Epithelial cell of proximal tubule (primary cell): ENCODE measurements at regions not wholly inside any gene's neighbourhood (a gene's known extent, or its start where the extent isn't known, plus 50 kb on each side); places are given as distances from the start of the nearest gene placed in this dataset.

Source experiments
- DNase-seq: peaks from one replicate; pipeline ENCODE4 v3.0.0-alpha.2; 2011; ENCODE audit warnings: low read depth
- H3K4me3 ChIP-seq: 2 replicates; pipeline ENCODE4 v1.5.1; 2011; ENCODE audit warnings: low read depth, mild to moderate bottlenecking, low read length
- TF ChIP-seq, protein P1 (sequence below): conservative IDR thresholded peaks from 2 replicates; pipeline ENCODE4 v1.5.1; 2012; ENCODE audit warnings: low read depth, mild to moderate bottlenecking, low read length

DNA sequence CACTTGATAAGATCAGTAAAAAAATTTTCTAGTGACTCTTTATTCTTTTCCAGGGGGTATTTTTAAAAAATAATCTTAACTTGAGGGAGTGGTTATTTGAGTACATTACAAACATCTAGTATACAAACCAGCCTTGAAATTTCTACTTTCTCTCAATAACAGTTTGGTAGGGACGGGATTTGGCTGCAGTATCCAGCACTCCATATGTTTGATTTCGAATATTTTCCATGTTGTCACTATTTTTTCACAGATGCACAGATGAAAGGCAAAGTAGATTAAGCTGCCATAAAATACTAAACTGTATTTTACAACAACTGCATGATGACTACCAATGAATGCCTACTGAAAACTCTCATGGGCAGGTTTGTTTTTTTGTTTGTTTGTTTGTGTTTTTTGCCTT, 225.0 kb downstream of the COX7B2 start:
- no peak for DNase-seq
- H3K4me3 ChIP-seq, result no peak overlapping the region
- TF ChIP-seq, protein P1, sequence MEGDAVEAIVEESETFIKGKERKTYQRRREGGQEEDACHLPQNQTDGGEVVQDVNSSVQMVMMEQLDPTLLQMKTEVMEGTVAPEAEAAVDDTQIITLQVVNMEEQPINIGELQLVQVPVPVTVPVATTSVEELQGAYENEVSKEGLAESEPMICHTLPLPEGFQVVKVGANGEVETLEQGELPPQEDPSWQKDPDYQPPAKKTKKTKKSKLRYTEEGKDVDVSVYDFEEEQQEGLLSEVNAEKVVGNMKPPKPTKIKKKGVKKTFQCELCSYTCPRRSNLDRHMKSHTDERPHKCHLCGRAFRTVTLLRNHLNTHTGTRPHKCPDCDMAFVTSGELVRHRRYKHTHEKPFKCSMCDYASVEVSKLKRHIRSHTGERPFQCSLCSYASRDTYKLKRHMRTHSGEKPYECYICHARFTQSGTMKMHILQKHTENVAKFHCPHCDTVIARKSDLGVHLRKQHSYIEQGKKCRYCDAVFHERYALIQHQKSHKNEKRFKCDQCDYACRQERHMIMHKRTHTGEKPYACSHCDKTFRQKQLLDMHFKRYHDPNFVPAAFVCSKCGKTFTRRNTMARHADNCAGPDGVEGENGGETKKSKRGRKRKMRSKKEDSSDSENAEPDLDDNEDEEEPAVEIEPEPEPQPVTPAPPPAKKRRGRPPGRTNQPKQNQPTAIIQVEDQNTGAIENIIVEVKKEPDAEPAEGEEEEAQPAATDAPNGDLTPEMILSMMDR, result no peak

DNA sequence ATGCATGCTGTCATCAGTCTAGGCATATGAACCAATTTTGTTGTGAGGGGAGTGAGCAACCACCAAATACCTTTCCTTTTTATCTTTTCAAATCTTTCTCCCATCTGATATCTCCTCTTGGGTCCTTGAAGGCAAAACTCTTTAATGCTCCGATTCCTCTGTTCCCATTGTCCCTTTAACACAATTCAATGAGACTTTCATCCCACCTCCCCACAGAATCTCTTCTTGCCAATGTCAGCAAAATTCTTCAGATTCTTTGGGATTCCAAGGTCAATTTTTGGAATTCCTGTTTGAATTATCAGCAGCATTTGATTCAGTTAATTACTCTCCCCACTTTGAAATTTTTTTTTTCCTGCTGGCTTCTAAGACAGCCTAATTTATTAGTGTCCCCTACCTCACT, 232.7 kb downstream of the COX7B2 start:
- no peak for DNase-seq
- TF ChIP-seq, protein P1, result no peak
- no peak overlapping the region for H3K4me3 ChIP-seq

DNA sequence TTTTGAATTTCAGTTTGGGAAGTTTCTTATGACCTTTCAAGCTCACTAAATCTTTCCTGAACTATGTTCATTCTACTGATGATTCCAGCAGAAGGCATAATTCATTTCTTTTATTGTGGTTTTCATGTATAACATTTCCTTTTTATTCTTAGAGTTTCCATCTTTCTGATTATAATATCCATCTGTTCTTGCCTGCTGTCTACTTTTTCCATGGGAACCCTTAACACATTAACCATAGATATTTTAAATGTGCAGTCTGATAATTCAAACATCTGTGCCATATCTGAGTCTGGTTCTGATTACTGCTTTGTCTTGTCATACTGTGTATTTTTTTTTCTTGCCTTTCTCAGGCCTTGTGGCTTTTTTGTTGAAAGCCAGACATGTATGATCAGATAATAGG, 234.7 kb downstream of the COX7B2 start:
- TF ChIP-seq, protein P1, result no peak
- no peak overlapping the region for H3K4me3 ChIP-seq
- DNase-seq, result no peak

DNA sequence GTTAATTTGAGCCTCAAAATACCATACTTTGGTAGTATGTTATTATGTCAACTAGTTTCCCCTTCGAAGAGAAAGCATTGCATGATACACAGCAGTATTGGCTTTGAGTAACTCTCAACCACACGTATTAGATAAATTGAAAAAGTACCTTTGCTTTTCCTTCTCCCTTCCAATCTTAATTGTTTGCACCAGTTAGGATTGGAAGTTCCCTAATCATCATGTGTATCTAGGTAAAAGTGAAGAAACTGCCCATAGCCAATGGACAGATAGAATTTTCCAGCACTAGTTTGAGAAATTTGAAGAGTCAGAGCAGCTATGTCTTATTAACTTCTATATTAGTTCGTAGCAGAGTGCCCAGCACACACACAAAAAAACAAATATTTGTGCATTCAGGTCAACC, 241.3 kb downstream of the COX7B2 start:
- TF ChIP-seq, protein P1, result no peak
- DNase-seq, result no peak
- no peak overlapping the region for H3K4me3 ChIP-seq

DNA sequence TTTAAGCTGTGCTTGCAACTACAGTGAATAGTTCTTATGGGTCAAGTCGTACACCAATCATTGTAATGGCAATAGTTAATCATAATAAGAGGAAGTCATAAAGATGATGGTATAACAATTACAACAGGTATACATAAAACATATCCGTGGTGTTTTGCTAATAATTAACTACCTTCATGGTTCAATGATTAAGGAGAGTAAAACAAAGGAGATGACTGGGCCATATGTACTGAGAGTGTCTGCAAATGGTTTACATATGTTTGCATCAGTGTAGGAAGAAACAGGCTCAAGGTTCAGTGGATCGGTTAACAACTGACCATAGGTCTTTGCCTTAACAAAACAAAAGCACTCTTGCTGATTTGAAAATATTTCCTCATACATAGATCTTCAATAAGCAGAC, 253.0 kb downstream of the COX7B2 start:
- no peak overlapping the region for H3K4me3 ChIP-seq
- TF ChIP-seq, protein P1, result no peak
- DNase-seq, result no peak

DNA sequence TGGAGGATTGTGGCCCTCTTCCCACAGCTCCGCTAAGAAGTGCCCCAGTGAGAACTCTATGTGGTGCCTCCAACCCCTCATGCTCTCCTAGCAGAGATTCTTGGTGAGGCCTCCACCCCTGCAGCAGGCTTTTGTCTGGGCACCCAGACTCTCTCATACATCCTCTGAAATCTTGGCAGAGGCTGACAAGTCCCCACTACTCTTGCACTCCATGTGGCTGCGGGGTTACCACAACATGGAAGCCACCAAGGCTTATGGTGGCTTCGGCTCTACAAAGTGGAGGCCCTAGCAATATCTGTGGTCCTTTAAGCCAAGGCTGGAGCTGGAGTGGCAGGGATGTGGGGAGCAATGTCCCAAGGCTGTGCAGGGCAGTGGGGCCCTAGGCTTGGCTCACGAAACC, 255.2 kb downstream of the COX7B2 start:
- H3K4me3 ChIP-seq, result no peak overlapping the region
- no peak for DNase-seq
- TF ChIP-seq, protein P1, result no peak

DNA sequence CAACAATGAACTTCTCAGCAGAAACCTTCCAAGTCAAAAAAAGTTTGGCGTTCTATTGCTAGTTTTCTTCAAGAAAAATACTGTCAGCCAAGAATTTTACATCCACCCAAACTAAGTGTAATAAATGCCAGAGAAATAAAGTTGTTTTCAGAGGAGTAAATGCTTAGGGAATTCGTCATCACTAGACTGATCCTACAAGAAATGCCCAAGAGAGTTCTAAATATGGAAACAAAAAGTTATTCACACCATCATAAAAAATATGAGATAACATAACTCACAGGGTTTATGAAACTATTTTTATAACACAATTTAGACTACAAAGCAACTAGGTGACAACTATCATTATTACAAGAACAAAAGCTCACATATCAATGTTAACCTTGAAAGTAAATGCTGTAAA, 259.5 kb upstream of the GABRA2 start:
- no peak for DNase-seq
- TF ChIP-seq, protein P1, result no peak
- H3K4me3 ChIP-seq, result no peak overlapping the region
